Body of pancreas (tissue), 4 donors: ENCODE measurements at regions not wholly inside any gene's neighbourhood (a gene's known extent, or its start where the extent isn't known, plus 50 kb on each side); places are given as distances from the start of the nearest gene placed in this dataset.

Experiments
- POLR2A ChIP-seq, 3 donors: fragments of 450-650 bp; IDR thresholded peaks; one replicate each; pipeline ENCODE4 v1.6.1; 2016; ENCODE audit warnings: antibody characterized with exemption in 3 of 3, mild to moderate bottlenecking in 2 of 3
- TF ChIP-seq, protein P1 (sequence below), 7 experiments: fragments of 450-650 bp in 4 of 7; fragments of 200-600 bp in 3 of 7; sonication (generic) in 3 of 7; IDR thresholded peaks; one replicate each; pipeline ENCODE4 v1.5.1; 2016 to 2019; ENCODE audit warnings: antibody characterized with exemption in 7 of 7

DNA sequence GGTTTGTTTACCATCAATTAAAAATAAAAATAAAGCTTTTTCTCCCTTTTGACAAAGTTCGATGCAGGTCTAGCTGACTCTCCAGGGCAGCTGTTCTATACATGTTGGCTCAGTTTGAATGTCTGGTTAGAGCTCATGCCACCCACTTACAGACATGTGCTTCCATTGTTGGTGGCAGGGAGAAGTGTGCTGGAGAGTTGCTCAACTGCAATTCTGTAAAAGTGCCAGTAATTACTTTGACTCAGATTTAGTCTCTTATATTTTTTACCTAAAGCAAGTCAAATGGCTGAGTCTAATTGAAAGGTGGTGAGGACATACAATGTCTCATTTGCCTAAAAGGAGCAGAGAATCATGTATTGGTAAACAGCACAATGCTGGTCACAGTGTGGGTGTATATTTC is 609.1 kb upstream of the SYT4 start:
- TF ChIP-seq, protein P1, sequence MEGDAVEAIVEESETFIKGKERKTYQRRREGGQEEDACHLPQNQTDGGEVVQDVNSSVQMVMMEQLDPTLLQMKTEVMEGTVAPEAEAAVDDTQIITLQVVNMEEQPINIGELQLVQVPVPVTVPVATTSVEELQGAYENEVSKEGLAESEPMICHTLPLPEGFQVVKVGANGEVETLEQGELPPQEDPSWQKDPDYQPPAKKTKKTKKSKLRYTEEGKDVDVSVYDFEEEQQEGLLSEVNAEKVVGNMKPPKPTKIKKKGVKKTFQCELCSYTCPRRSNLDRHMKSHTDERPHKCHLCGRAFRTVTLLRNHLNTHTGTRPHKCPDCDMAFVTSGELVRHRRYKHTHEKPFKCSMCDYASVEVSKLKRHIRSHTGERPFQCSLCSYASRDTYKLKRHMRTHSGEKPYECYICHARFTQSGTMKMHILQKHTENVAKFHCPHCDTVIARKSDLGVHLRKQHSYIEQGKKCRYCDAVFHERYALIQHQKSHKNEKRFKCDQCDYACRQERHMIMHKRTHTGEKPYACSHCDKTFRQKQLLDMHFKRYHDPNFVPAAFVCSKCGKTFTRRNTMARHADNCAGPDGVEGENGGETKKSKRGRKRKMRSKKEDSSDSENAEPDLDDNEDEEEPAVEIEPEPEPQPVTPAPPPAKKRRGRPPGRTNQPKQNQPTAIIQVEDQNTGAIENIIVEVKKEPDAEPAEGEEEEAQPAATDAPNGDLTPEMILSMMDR (IDR thresholded peaks at IDR 0.05): no peak
- no peak for TF ChIP-seq POLR2A (IDR thresholded peaks at IDR 0.05)
